ENCODE measurements at regions not wholly inside any gene's neighbourhood (a gene's known extent, or its start where the extent isn't known, plus 50 kb on each side); places are given as distances from the start of the nearest gene placed in this dataset.

DNA sequence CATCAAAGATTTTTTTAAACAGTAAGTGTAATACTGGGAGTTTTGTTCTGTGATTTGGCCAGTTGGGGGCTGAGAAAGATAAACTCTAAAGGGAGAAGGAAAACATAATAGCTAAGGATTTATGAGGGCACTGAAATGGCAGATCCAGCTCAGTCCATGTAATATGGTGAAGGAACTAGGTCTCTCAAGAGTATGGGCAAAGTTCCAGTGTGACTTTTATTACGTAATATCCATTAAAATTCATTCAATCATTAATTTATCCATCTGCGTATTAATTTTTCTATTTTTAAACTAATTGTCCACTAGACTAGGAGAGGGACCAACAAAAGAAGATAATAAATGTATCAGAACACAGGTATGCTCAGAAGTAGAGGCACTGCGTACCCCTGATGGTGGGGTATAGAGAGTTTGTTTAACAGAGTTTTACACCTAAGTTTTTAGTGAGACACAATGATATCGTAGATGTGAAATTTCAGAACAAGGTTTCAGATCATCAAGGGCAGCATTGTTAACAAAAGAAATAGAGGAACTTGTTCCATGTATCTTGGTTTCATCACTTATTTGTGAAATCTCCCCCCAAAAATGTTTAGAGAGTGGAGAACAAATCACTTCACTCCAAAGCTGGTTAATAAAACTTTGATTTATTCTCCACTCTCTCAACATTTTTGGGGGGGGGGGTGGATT is 351.1 kb downstream of the GRXCR1 start:
- DNase-seq (ENCODE audit: low read depth in 3 of 3, low spot score in 1 of 3), result no peak

DNA sequence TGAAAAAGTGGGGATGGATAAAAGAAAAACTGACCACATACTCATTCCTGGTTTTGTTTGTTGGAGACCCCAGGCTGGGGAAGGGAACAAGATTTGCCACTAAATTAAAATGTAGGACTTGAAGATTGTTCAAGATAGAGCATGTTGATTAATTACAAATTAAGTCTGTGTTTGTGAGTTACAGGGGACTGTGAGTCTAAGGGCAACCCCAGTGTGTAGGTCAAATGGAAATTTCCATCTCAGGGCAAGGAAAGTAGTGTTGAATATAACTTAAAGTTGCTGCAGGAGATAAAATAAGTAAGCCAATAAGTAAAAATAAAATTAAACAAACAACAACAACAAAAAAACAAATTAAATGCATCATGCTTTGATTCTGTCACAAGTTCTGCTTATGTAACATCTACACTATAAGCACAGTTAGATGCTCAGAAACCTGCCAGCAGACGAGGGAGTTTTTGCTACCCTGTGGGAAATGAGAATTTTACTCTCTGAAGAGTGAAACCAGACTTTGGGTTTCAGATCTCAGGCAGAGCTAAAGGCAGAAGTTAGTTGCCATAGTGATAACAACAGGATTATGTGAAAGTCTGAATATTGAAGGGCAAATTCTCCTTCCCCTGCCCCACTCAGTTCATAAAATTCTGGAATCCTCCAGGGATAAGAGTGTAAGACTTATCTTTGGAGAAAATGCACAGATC is 352.3 kb downstream of the GRXCR1 start:
- DNase-seq (ENCODE audit: low read depth in 3 of 3, low spot score in 1 of 3), result no peak

DNA sequence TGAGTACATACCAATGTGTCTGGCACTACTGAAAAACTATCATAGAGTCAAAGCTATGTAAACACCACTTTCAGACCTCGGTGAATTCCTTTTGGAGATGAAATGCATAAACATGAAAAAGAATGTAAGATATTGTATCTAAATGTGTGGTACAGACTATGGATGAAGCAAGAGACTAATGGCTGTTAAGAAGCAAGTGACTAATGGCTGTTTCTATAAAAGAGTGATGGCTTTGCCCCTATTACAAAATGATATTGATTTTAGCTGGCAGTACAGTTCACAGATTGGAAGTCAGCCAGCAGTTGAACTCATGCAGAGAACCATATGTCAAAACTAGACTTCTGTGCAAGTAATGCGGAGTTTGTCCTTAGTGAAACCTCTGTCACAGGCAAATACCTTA is 359.3 kb downstream of the GRXCR1 start:
- DNase-seq (ENCODE audit: low read depth in 3 of 3, low spot score in 1 of 3), result no peak

DNA sequence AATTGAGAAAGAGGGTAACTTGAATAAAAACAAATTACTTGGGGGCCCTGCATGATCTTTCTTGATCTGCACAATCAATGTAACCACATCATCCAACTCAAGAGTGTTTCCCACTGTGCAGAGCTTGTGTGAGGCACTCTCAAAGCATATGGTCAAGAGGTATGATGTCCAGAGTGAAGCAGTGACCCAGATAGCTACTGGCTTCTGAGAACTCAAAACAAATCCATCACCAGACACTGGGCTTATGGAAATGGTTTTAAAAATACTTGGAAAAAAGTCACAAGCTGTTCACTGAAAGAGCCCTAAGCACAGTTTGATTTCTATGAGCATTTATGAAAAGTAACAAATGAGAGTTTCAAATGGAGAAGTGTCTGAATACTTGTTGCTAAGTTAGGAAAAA is 361.0 kb downstream of the GRXCR1 start:
- DNase-seq (ENCODE audit: low read depth in 3 of 3, low spot score in 1 of 3), result no peak

DNA sequence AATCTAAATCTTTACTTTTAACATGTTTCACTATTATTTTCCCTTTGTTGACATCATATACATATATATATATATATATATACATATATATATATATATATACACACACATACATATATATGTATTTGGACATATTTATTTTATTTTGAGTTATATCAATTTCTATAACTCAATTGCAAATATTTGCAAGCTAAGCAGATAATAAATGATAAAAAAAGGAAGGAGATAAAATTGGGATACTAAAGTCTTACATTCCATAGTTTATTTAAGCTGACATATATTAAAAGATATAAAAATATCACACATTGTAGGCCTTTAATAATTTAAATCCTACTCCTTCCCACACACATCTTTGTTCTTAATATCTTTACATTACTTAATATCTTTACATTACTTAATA is 372.2 kb downstream of the GRXCR1 start:
- DNase-seq (ENCODE audit: low read depth in 3 of 3, low spot score in 1 of 3), result no peak

DNA sequence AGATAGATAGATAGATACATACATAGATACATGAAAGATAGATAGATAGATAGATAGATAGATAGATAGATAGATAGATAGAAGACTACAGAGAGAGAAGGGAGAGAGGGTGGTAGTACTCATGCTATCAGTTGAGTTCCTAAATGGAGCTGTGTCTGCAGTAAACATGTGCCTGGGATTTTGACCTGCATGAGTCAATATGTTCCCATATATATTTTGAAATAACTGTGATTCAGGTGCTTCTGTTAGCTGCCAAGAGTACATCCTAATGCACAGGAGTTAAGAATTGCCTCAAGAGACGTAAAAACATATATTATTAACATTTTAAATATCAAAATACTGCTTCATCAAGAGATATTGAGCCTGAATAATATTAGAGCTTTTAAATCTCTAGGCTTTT is 379.4 kb downstream of the GRXCR1 start:
- no peak for DNase-seq (ENCODE audit: low read depth in 3 of 3, low spot score in 1 of 3)

DNA sequence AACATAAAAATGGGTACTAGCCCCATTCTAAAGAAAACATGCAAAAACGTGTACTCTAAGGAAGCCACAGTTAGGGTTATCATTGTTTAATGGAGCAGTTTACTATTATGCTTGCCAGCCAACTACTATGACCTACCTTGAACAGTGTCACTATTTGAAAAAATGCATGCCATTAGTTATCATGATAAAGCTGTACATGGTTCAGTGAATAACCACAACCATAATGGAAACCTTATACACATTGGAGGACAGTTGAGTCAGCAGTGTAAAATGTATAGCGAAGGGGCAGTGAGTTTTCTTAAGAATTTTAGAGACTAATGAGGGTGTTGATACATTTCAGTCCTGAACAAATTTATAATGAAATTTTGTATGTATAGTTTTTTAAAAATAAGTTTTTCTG is 381.9 kb downstream of the GRXCR1 start:
- DNase-seq (ENCODE audit: low read depth in 3 of 3, low spot score in 1 of 3), result no peak

DNA sequence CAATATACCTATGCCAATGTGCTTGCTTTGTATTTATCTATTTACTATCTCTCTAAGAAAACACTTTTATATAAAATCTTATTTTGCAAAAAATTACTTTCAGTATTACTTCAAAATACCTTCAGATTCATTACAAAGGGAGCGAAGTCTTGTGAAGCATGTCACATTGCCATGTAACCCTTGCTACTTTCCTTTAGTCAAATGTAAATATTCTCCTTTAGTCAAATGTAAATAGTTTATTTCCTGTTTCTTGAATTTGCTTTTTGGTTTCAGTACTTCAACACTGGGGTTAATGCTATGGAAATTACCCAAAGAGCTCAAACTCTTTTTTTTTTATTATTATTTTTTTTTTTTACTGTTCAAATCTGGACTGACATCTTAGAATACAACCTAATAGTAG is 383.3 kb downstream of the GRXCR1 start:
- DNase-seq (ENCODE audit: low read depth in 3 of 3, low spot score in 1 of 3), result no peak

DNA sequence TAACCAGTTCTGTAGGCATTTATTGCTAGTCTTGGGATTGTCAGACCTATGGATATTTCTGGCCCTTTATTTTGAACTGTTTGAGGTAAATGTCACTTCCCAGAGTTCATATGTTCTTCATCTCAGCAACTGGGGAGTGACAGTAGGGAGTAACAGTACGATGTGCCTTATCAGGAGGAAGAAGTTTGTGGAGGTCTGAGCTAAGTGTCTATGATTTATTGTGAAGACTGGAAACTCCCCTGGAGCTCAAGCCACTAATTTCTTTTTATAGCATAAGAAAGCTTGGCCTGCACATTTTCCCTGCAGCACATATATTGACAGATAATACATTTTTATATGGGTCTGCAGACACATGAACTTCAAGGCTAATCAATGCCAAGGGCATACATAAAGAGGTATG is 383.8 kb downstream of the GRXCR1 start:
- no peak for DNase-seq (ENCODE audit: low read depth in 3 of 3, low spot score in 1 of 3)

DNA sequence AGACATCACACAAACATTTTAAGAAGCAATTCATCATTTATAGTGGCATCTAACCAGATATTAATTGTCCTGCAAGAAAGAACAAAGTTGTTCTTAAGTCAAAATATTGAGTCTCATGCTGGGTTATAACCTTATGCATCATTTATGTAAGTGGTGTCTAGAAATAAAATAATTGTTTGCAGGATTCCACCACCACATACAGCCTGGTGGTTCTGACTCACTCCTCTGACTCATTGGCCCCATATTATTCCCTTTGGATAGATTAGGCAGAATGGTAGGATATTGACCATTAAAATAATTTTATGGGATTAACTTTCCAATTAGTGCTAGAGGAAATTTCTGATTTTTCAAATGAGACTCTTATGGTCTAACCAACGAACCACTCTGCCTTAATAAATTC is 384.5 kb downstream of the GRXCR1 start:
- DNase-seq (ENCODE audit: low read depth in 3 of 3, low spot score in 1 of 3), result no peak

DNA sequence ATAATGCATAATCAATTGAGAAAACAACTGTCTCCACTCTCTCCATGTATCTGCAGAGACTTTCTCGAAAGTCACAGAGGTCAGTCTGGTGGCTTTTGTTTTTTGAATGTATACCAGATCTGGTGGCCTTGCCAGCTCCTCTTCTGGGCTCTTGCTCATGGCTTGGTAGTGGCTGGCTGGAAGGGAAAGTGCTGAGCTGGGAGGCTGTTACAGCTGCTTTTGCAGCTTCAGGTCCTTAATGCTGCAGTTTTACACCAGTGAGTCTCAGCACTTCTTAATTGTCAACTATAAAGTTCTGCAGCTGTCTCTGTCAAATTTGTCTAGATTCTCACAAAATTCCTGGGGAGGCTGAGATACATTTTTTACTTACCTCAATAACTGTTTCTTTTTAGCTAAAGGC is 390.0 kb downstream of the GRXCR1 start:
- no peak for DNase-seq (ENCODE audit: low read depth in 3 of 3, low spot score in 1 of 3)

DNA sequence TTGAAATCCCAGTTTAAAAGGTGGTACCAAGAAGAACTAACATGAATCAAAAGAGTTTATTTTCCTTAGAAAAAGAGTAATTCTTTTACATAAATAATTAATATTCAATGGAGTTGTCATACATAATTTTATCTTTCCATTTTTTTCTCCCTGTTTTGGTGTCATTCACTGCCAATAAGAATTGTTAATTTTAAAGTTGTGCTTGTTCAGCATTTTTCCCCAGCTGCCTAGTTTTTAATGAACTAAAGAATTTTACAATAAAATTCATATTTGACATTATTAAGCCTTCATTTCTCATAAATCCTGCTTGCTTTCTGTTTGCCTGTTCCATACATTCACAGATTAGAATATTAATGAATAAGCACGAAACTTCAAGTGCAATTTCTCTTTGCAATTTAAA is 393.6 kb downstream of the GRXCR1 start:
- DNase-seq (ENCODE audit: low read depth in 3 of 3, low spot score in 1 of 3), result no peak

DNA sequence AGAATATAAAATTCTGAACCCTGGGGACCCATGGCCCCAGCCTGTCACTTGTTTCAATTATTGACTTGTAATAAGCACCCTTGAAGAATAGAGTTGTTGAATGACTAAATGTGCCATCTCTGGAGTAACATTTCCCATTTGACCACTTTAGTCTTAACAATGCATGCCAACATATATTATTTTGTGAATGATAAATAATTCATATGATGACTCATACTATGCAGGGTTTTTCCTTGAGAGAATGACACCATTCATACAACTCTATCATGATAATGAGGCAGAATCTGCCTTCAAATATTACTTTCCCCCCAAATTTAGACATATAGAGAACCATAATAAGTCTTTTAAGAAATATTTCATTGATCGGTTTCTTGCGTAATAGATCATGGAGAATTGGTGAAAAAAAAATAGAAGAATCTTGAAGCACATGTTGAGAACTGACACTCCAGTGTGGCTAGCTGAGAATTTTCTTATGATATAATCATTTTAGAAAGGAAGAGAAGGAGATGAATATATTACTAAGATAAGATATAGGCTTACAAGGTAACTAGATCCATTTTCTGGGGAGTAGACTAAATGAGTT is 404.5 kb downstream of the GRXCR1 start:
- no peak for DNase-seq (ENCODE audit: low read depth in 3 of 3, low spot score in 1 of 3)

DNA sequence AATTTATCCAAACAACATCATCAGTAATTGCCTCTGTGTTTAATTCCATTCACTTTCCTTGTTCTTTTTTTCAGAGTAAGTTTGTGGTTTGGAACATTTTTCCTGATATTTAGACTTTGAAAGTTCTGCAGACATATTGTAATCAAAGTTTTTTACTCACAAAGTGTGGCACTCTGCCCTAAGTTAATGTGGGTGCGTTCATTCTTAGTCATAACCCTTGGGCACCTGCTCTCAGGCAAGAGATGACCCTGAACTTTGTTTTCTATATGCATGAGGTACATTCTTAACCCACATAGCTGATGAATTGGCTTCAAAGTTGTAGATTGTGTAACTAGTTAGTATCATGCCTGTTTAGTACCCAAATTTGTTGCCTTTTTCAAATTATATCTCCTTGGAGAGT is 424.3 kb downstream of the GRXCR1 start:
- DNase-seq (ENCODE audit: low read depth in 3 of 3, low spot score in 1 of 3), result no peak

DNA sequence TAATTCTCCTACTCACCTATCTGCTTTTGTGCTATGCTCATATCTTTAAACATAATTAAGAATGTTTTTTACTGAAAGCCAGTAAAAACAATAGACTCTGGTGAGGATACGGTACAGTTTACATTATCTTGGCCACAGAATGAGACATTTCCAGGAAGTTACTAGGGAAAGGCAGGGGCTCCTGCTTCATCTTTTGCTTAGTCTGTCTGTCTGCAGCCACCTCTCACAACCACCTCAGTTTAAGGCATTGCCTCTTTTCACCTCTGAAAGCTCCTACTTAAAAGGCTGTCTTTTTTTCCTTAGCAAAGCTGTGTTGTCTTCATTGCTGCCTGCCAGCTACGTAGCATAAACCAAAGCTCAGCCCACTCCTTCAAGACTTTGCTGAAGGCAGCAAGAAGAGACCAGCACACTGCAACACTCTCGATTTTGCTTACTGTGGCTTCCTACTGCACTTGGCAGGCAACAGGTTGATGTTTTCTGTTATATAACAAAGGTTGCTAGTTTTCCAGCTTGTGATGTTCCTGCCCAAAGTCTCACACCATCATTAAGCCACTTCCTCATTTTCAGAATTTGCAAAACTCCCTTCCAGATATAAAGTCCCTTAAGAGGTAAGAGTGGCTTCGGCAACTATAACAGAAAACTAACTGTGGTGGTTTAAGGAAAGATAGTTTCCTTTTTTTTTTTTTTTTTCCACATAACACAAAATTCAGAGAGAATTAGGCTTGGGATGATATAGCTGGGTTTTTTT is 432.9 kb downstream of the GRXCR1 start:
- no peak for DNase-seq (ENCODE audit: low read depth in 3 of 3, low spot score in 1 of 3)

DNA sequence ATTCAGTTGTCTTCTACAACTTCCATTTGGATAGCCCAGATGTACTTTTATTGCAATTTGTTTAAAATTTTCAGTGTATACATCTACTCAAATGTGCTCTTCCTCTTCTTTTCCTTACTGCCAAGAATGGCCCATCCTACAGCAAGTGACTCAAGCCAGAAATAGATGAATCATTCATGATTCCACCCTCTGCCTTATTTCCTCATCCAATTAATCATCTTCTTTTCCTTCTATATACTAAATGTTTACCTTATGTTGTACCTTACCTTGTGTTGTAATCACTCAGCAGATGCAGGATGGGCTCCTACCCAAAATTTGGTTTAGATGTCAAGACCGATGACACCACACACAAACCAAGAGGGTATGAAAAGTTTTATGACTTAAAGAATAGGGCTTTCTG is 437.8 kb downstream of the GRXCR1 start:
- DNase-seq (ENCODE audit: low read depth in 3 of 3, low spot score in 1 of 3), result no peak

DNA sequence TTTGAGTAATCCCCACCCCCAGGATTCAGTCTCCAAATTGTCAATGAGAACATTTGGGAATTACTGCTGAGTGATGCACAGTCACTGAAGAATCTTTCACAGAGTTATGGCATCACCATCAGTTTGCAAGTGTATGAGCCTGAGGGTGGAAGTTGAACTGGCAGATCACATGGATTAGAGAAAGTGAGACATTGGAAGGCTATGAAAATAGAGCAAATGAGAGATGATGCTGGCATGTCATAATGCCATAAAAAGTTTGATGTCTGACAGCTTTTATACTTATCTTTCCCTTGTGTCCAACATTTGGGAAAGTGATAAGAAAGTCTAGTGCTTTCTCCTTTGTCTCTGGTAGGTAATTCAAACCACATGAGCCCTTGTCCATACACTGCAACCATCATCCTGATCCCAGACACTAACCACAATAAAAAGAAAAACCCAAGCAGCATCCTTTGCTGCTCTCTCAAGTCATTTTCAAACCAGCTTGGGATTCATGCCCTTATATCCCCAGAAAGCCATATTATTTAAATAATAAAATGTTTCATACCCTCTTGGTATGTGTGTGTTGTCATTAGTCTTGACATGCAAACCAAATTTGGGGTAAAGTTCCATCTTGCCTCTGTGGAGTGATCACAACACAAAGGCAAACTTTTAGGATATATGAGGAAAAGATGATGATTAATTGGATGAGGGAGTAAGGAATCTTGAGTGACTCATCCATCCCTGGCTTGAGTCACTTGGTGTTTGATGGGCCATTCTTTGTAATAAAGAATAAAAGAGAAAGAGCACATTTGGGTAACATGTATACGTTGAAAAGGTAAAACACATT is 438.9 kb downstream of the GRXCR1 start:
- no peak for DNase-seq (ENCODE audit: low read depth in 3 of 3, low spot score in 1 of 3)

DNA sequence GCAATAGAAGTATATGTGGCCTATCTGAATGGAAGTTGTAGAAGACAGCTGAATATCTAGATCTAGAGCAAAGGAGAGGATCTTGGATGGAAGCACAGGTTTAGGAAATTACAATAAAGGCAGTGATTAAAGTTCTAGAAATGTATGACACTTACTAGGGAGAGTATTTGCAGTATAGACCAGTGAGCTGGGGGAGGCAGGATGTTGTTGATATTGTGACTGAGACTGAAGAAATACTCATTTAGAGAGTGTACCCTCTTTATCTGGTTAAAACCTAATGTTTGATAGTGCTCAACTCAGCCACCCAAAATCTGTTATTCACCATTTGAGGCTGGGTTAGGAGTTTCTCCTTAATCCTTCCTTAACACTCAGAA is 439.5 kb downstream of the GRXCR1 start:
- DNase-seq (ENCODE audit: low read depth in 3 of 3, low spot score in 1 of 3), result no peak

DNA sequence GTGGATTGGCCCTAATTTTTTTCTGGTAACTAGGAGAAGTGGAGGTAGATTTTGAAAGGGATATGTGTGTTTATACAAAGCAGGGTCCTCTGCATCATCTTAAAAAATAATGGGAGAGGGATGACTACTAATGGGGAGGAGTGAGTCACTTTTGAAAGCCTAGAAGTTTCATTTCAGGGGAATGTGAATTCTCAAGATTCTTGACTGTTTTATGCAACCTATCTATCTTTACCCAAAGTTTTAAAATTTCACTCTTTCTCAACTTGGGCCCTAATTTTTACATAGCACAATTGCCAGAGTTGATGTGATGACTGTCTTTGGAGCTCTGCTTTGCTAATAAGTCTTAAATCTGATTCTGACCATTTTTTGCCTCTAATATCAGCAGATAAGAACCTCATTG is 445.2 kb downstream of the GRXCR1 start:
- DNase-seq (ENCODE audit: low read depth in 3 of 3, low spot score in 1 of 3), result no peak

DNA sequence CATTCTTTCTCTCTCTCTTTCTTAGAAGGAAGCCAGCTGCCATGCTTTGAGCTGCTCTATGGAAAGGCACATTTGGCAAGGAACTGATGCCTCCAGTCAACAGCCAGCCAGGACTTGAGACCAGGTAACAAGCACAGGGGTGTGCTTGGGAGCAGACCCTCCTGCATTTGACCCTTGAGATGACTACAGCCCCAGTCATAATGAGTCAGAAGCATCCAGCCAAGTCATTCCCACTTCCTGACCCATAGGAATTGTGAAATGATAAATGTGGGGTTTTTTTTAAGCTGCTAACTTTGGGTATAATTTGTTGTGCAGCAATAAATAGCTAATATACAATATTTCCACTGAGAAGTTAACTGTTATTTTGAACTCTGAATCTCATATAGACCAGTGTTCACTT is 446.9 kb downstream of the GRXCR1 start:
- no peak for DNase-seq (ENCODE audit: low read depth in 3 of 3, low spot score in 1 of 3)

DNA sequence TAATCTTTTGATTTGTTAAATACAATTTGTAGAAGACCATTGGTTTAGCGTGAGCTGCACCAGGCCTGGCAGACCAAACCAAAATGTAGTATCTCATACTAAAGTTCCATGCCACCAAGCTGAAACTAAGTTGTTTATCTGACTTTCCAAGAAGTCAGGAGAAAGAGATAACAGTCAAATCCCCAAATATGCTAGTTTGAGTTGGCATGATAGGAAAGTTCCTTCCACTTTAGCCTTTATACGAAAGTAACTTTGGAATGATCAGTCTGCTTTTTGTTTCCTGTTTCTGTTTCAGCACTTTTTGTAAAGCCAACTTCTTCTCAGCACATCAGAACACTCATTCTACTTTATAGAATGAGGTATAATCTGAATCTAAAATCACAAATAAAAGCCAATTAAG is 449.2 kb downstream of the GRXCR1 start:
- DNase-seq (ENCODE audit: low read depth in 3 of 3, low spot score in 1 of 3), result no peak

All from stimulated activated CD4-positive, alpha-beta T cell treated with anti-CD3 and anti-CD28 coated beads, TNF-alpha, amount 100 ng/mL, for 1 hour (primary cell).